Omental fat pad (tissue), 3 donors: ENCODE measurements at regions not wholly inside any gene's neighbourhood (a gene's known extent, or its start where the extent isn't known, plus 50 kb on each side); places are given as distances from the start of the nearest gene placed in this dataset.

Source experiments
- ATAC-seq: fragments of 150-250 bp; one replicate; pipeline ENCODE4 v1.9.1; 2016; ENCODE audit warnings: mild to moderate bottlenecking, moderate library complexity; ENCODE audit not compliant: low FRiP score
- DNase-seq: peaks from one replicate; pipeline ENCODE4 v3.0.0-alpha.2; 2019; ENCODE audit warnings: low spot score
- CTCF ChIP-seq, 3 donors: fragments of 450-650 bp; IDR thresholded peaks; one replicate each; pipeline ENCODE4 v1.5.1; 2016 to 2017; ENCODE audit warnings: antibody characterized with exemption in 3 of 3, mild to moderate bottlenecking in 3 of 3, moderate library complexity in 2 of 3

- DNase-seq (no peak), ATAC-seq (no peak)
- no peak for TF ChIP-seq CTCF (IDR thresholded peaks at IDR 0.05)
These were observed 99.3 kb upstream of the FAT3 start for GRCh38 chr11:92125321-92125720.

GRCh38 chr11:92123540-92123939 lies 101.1 kb upstream of the FAT3 start:
- ATAC-seq = no peak
- no peak for DNase-seq
- TF ChIP-seq CTCF (IDR thresholded peaks at IDR 0.05) = no peak

- DNase-seq (no peak), ATAC-seq (no peak)
- no peak for TF ChIP-seq CTCF (IDR thresholded peaks at IDR 0.05)
These were observed 102.1 kb upstream of the FAT3 start for GRCh38 chr11:92122561-92122960.

GRCh38 chr11:92111287-92111686 lies 113.3 kb upstream of the FAT3 start:
- ATAC-seq = no peak

GRCh38 chr11:92109466-92109865 lies 115.2 kb upstream of the FAT3 start:
- ATAC-seq = no peak
- no peak for TF ChIP-seq CTCF (IDR thresholded peaks at IDR 0.05)
- no peak for DNase-seq

More at GRCh38 chr11:92111287-92111686, 113.3 kb upstream of the FAT3 start:
- no peak for TF ChIP-seq CTCF (IDR thresholded peaks at IDR 0.05)
- no peak for DNase-seq

GRCh38 chr11:92107331-92107730 lies 117.3 kb upstream of the FAT3 start:
- ATAC-seq (no peak), DNase-seq (no peak)
- TF ChIP-seq CTCF (IDR thresholded peaks at IDR 0.05) = no peak

- TF ChIP-seq CTCF (IDR thresholded peaks at IDR 0.05) = no peak
- no peak for ATAC-seq
- DNase-seq = no peak
These were observed 120.3 kb upstream of the FAT3 start for GRCh38 chr11:92104349-92104748.
